Transverse colon (tissue), 4 donors: ENCODE measurements at regions not wholly inside any gene's neighbourhood (a gene's known extent, or its start where the extent isn't known, plus 50 kb on each side); places are given as distances from the start of the nearest gene placed in this dataset.

ENCODE experiments used
- DNase-seq: peaks from one replicate; pipeline ENCODE4 v3.0.0-alpha.2; 2019
- H3K27ac ChIP-seq, 4 donors: fragments of 200-600 bp; sonication (generic); 2 replicates each; pipeline ENCODE4 v1.5.1; 2016 to 2018; ENCODE audit warnings: inconsistent platforms in 4 of 4
- H3K27me3 ChIP-seq: fragments of 200-600 bp; sonication (generic); 2 replicates; pipeline ENCODE4 v1.5.1; 2017; ENCODE audit warnings: inconsistent platforms
- H3K36me3 ChIP-seq, 4 donors: fragments of 200-600 bp; sonication (generic); 2 replicates each; pipeline ENCODE4 v1.5.1; 2017 to 2019; ENCODE audit warnings: inconsistent platforms in 4 of 4
- H3K4me1 ChIP-seq, 4 donors: fragments of 200-600 bp; sonication (generic); 2 replicates each; pipeline ENCODE4 v1.5.1; 2017 to 2020; ENCODE audit warnings: inconsistent platforms in 4 of 4
- H3K4me3 ChIP-seq, 4 donors: fragments of 200-600 bp; sonication (generic); 1 replicate in 1 of 4; 2 replicates in 3 of 4; pipeline versions ENCODE4 v1.5.1 to v1.6.1; 2017 to 2019; ENCODE audit warnings: inconsistent platforms in 4 of 4
- H3K9me3 ChIP-seq, 2 donors: fragments of 200-600 bp; sonication (generic); 2 replicates each; pipeline ENCODE4 v1.5.1; 2017 to 2019; ENCODE audit warnings: inconsistent platforms in 2 of 2
- CTCF ChIP-seq, 5 experiments: fragments of 200-600 bp in 3 of 5; fragments of 450-650 bp in 2 of 5; sonication (generic) in 3 of 5; IDR thresholded peaks; 1 replicate in 2 of 5; 2 replicates in 3 of 5; pipeline ENCODE4 v1.5.1; 2016 to 2017; ENCODE audit warnings: antibody characterized with exemption in 5 of 5, inconsistent platforms in 3 of 5, mild to moderate bottlenecking in 2 of 5, moderate library complexity in 1 of 5
- EP300 ChIP-seq: sonication (generic); formaldehyde crosslinking; IDR thresholded peaks from one replicate; pipeline ENCODE4 v1.6.1; 2017; ENCODE audit warnings: antibody characterized with exemption, low read depth
- POLR2A ChIP-seq: fragments of 450-650 bp; IDR thresholded peaks from one replicate; pipeline ENCODE4 v1.6.1; 2016; ENCODE audit warnings: antibody characterized with exemption, mild to moderate bottlenecking, moderate library complexity
- POLR2AphosphoS5 ChIP-seq, 3 donors: sonication (generic); formaldehyde crosslinking; IDR thresholded peaks; one replicate each; pipeline ENCODE4 v1.6.1; 2016; ENCODE audit warnings: antibody characterized with exemption in 3 of 3
- WGBS, 2 donors: methylation state at CpG; one replicate each; pipeline ENCODE4 v1.1.5; 2018; ENCODE audit warnings: low coverage in 1 of 2; 5-methylcytosine and 5-hydroxymethylcytosine counted together
- in situ Hi-C, 4 donors: fragments of 200-750 bp; cut with MboI; loops; one replicate each; pipeline versions ENCODE4 v1.15.0 to v1.15.1; 2017; ENCODE audit warnings: low sequenced_read_pairs in 3 of 4, low pct_ligation_motif_present in 1 of 4, low pct_unique_long_range_greater_than_20kb in 1 of 4
- intact Hi-C: fragments of 100-400 bp; cut with DNase I; formaldehyde crosslinking; loops from one replicate; pipeline ENCODE4 v1.15.1; 2023; ENCODE audit warnings: low total_unique reads

GRCh38 chr6:8234321-8234720, 132.0 kb upstream of the EEF1E1 start:
- no peak for DNase-seq
- intact Hi-C loops: no loop called here
- H3K4me3 ChIP-seq: no peak overlapping the region

GRCh38 chr6:8231956-8232355, 129.6 kb upstream of the EEF1E1 start:
- H3K27me3 ChIP-seq: no peaks in the 10 kb centered on the region
- in situ Hi-C loops: no loop called here
- DNase-seq: no peak
- H3K4me1 ChIP-seq: no peaks in the 10 kb centered on the region
- no peak overlapping the region for H3K4me3 ChIP-seq
- no peaks in the 10 kb centered on the region for H3K36me3 ChIP-seq
- H3K9me3 ChIP-seq: no peaks in the 10 kb centered on the region
- TF ChIP-seq CTCF (IDR thresholded peaks at IDR 0.05): no peak
- no peak overlapping the region for H3K27ac ChIP-seq
- 86 to 93% methylated on average over 5 of the region's 5 CpGs for WGBS, 2 donors
- intact Hi-C loops: no loop called here

More at GRCh38 chr6:8234321-8234720, 132.0 kb upstream of the EEF1E1 start:
- 74 to 77% methylated on average over 7 of the region's 7 CpGs for WGBS, 2 donors
- Histone ChIP-seq H3K27ac (no peak overlapping the region), H3K36me3 (no peaks in the 10 kb centered on the region), H3K9me3 (no peaks in the 10 kb centered on the region), H3K4me1 (no peaks in the 10 kb centered on the region), H3K27me3 (peaks cover 6% of the 10 kb centered on the region)
- TF ChIP-seq EP300: no peak
- no peak for TF ChIP-seq POLR2AphosphoS5 (IDR thresholded peaks at IDR 0.05)
- no peak for TF ChIP-seq CTCF (IDR thresholded peaks at IDR 0.05)
- no peak for TF ChIP-seq POLR2A
- in situ Hi-C loops: no loop called here

GRCh38 chr6:8229915-8230756, 127.8 kb upstream of the EEF1E1 start:
- in situ Hi-C loops: loop anchor here in 2 of 4 donors (10.0 kb wide), 2 partner anchors 95 to 105 kb away; no protein-coding TSS in a partner anchor
- Histone ChIP-seq H3K9me3 (no peaks in the 10 kb centered on the region), H3K27ac (no peak overlapping the region), H3K4me1 (no peaks in the 10 kb centered on the region), H3K27me3 (no peaks in the 10 kb centered on the region), H3K36me3 (no peaks in the 10 kb centered on the region), H3K4me3 (no peak overlapping the region)
- no peak for DNase-seq
- TF ChIP-seq EP300 (no peak), POLR2A (no peak), POLR2AphosphoS5 (IDR thresholded peaks at IDR 0.05) (no peak), CTCF (IDR thresholded peaks at IDR 0.05) (no peak)
- intact Hi-C loops: no loop called here
- 65 to 74% methylated on average over 6 to 8 of the region's 8 CpGs for WGBS, 2 donors

- Histone ChIP-seq H3K27ac (no peak overlapping the region), H3K27me3 (no peaks in the 10 kb centered on the region), H3K9me3 (no peaks in the 10 kb centered on the region), H3K4me3 (no peak overlapping the region), H3K36me3 (no peaks in the 10 kb centered on the region), H3K4me1 (no peaks in the 10 kb centered on the region)
- intact Hi-C loops (no loop called here), in situ Hi-C loops (loop anchor here in 2 of 4 donors (10.0 kb wide), 2 partner anchors 90 to 100 kb away; no protein-coding TSS in a partner anchor)
- 91 to 100% methylated on average over 1 to 5 of the region's 5 CpGs for WGBS, 2 donors
- DNase-seq: no peak
- TF ChIP-seq POLR2AphosphoS5 (IDR thresholded peaks at IDR 0.05): no peak
- no peak for TF ChIP-seq POLR2A
- no peak for TF ChIP-seq EP300
- no peak for TF ChIP-seq CTCF (IDR thresholded peaks at IDR 0.05)
Observed at GRCh38 chr6:8225113-8225512, 122.8 kb upstream of the EEF1E1 start.
